ENCODE measurements at regions not wholly inside any gene's neighbourhood (a gene's known extent, or its start where the extent isn't known, plus 50 kb on each side); places are given as distances from the start of the nearest gene placed in this dataset.
"Not testable (repeated sequence)": the region's sequence is repeated elsewhere in the genome, so short reads cannot be mapped to it uniquely, and the experiment has no call there.

DNA sequence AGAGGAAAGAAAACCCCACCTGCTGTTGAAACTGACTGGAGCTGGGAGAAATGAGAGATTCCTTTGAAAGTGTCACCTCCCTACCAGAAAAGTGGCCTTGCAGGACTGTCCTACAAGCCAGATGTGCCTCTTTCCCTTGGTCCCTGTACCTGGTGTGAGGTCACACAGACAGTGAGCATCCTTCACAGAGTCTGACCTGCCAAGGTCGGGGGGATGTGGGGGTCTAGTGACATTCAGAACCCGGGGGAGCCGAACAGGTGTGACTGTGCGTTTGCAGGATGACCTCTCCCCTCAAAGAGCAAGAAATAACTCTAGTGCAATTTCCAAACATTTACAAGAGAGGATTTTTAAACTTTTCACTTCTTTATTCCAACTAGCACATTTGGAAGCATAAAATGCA, 93.4 kb upstream of the ZNF479 start:
- Histone ChIP-seq H3K36me3 (no peaks in the 10 kb centered on the region), H3K4me3 (ENCODE audit: low read depth, low read length) (no peak overlapping the region), H3K27ac (no peak overlapping the region), H3K27me3 (ENCODE audit: insufficient read depth, low read depth, severe bottlenecking) (no peaks in the 10 kb centered on the region), H3K9me3 (ENCODE audit: severe bottlenecking) (peaks cover 3% of the 10 kb centered on the region)
- no peak for DNase-seq
- TF ChIP-seq, protein P1, sequence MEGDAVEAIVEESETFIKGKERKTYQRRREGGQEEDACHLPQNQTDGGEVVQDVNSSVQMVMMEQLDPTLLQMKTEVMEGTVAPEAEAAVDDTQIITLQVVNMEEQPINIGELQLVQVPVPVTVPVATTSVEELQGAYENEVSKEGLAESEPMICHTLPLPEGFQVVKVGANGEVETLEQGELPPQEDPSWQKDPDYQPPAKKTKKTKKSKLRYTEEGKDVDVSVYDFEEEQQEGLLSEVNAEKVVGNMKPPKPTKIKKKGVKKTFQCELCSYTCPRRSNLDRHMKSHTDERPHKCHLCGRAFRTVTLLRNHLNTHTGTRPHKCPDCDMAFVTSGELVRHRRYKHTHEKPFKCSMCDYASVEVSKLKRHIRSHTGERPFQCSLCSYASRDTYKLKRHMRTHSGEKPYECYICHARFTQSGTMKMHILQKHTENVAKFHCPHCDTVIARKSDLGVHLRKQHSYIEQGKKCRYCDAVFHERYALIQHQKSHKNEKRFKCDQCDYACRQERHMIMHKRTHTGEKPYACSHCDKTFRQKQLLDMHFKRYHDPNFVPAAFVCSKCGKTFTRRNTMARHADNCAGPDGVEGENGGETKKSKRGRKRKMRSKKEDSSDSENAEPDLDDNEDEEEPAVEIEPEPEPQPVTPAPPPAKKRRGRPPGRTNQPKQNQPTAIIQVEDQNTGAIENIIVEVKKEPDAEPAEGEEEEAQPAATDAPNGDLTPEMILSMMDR (IDR thresholded peaks at IDR 0.05; ENCODE audit: low read depth, low read length): no peak

- H3K4me3 ChIP-seq (ENCODE audit: low read depth, low read length); H3K27ac ChIP-seq; H3K36me3 ChIP-seq; DNase-seq; H3K9me3 ChIP-seq (ENCODE audit: severe bottlenecking); H3K27me3 ChIP-seq (ENCODE audit: insufficient read depth, low read depth, severe bottlenecking): not testable (repeated sequence)
Measured at GRCh38 chr7:57241236-57241635, 109.0 kb upstream of the ZNF479 start.

DNA sequence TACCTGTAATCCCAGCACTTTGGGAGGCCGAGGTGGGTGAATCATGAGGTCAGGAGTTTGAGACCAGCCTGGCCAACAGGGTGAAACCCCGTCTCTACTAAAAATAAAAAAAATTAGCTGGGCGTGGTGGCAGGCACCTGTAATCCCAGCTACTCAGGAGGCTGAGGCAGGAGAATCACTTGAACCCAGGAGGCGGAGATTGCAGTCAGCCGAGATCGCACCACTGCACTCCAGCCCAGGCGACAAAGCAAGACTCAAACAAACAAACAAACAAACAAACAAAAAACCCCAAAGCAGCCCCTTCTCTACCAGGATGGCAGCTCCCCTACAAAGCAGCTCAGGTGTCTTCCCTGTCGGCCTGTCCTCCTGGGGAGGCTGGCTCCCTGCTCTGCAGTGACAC, 111.3 kb upstream of the ZNF479 start:
- H3K27me3 ChIP-seq (ENCODE audit: insufficient read depth, low read depth, severe bottlenecking); H3K27ac ChIP-seq; DNase-seq; H3K36me3 ChIP-seq; H3K9me3 ChIP-seq (ENCODE audit: severe bottlenecking); H3K4me3 ChIP-seq (ENCODE audit: low read depth, low read length): not testable (repeated sequence)

DNA sequence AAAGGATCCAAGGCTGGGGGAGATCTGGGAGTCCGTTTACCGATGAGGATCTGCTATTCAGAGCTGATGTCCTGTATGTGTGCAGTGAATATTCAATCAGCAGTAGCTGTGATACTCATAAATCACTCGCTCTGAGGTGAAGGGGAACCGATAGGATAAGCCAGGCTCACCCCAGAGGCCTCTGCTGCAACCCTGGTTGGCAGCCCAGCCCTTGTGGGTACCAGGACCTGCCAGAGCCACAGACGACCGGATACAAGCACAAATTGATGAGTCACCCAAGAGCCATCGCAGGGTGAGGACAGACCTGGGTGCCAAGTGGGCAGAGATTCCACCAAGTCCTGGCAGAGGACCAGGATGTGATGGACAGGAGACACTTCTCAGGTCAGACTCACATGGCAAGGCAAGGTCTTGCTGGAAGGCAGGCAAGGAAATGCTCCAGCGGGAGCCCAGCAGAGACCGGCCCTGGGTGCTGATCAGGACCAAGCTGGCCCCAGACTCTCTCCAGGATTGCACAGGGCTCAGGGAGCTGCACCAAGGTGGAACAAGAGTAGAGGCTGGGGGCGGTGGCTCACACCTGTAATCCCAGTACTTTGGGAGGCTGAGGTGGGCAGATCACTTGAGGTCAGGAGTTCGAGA, 112.2 kb upstream of the ZNF479 start:
- not testable (repeated sequence) for H3K9me3 ChIP-seq (ENCODE audit: severe bottlenecking)

GRCh38 chr7:57245206-57245605, 113.0 kb upstream of the ZNF479 start:
- no peaks in the 10 kb centered on the region for H3K36me3 ChIP-seq
- no peak overlapping the region for H3K4me3 ChIP-seq (ENCODE audit: low read depth, low read length)
- H3K27me3 ChIP-seq (ENCODE audit: insufficient read depth, low read depth, severe bottlenecking): no peaks in the 10 kb centered on the region
- peaks cover 4% of the 10 kb centered on the region for H3K9me3 ChIP-seq (ENCODE audit: severe bottlenecking)
- H3K27ac ChIP-seq: no peak overlapping the region
- DNase-seq: no peak
- TF ChIP-seq, protein P1 (IDR thresholded peaks at IDR 0.05; ENCODE audit: low read depth, low read length): no peak

More for the DNA sequence above, 112.2 kb upstream of the ZNF479 start:
- not testable (repeated sequence) for H3K27ac ChIP-seq; H3K4me3 ChIP-seq (ENCODE audit: low read depth, low read length); DNase-seq; H3K27me3 ChIP-seq (ENCODE audit: insufficient read depth, low read depth, severe bottlenecking); H3K36me3 ChIP-seq

DNA sequence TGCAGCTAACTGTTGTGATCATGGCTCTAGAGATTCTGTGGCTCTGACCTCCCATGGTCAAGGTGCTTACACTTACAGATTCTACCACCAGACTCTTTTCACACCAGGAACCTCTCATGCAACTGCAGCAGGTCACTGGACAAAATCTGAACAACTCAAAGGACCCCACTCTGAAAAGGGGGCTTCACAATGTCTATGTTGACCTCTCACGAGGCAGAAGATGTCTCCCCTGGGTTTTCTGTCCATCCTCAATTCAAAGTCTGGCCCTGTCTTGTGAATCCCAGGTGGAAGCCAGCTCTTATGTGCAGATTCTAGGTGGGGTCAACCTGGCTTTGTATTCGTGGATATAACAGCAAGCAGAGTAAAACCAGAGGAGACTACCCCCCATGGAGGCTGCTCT, 118.6 kb upstream of the ZNF479 start:
- no peak overlapping the region for H3K4me3 ChIP-seq (ENCODE audit: low read depth, low read length)
- no peaks in the 10 kb centered on the region for H3K27me3 ChIP-seq (ENCODE audit: insufficient read depth, low read depth, severe bottlenecking)
- TF ChIP-seq, protein P1 (IDR thresholded peaks at IDR 0.05; ENCODE audit: low read depth, low read length): no peak
- no peak overlapping the region for H3K27ac ChIP-seq
- H3K36me3 ChIP-seq: no peaks in the 10 kb centered on the region
- no peak for DNase-seq
- peaks cover 11% of the 10 kb centered on the region for H3K9me3 ChIP-seq (ENCODE audit: severe bottlenecking)

DNA sequence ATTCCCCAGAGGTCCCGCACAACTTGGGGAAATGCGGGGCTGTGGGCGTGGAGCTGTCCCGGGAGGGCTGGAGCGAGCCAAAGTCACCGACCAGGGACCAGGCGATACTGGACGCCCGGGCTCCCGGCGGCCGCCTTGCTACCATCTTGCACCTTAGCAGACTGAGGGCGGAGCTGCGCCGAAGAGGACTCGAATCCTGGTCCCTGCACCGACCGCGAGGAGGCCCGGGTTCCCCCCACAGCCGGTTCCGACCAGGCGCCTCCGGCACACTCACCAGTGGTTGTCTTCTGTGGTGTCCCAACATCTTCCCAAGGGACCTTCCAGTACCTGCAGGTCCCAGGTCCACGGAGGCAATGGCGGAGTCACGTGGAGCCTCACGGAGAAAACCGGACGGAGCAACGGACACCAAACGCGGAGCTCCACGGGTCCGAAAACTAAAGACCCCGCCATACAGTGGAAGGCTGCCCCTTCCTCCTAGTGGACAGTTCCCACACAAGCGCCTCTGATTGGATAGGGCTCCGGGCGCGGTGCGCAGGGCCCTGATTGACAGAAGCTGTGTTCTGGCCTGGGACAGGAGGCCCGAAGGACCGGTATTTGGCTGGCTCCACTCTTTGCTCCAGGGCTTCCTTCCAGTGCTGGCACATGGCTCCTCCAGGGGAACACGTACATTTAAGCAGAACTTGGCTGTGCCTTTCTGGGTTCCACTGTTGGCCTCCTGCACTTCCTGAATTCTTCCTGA, 124.6 kb upstream of the ZNF479 start:
- TF ChIP-seq, protein P1 (IDR thresholded peaks at IDR 0.05; ENCODE audit: low read depth, low read length): no peak
- H3K36me3 ChIP-seq: no peaks in the 10 kb centered on the region
- H3K27me3 ChIP-seq (ENCODE audit: insufficient read depth, low read depth, severe bottlenecking): no peaks in the 10 kb centered on the region
- H3K27ac ChIP-seq: no peak overlapping the region
- H3K4me3 ChIP-seq (ENCODE audit: low read depth, low read length): no peak overlapping the region
- no peak for DNase-seq
- peaks cover 9% of the 10 kb centered on the region for H3K9me3 ChIP-seq (ENCODE audit: severe bottlenecking)

Data from WERI-Rb-1 (cell line).